ENCODE measurements at regions not wholly inside any gene's neighbourhood (a gene's known extent, or its start where the extent isn't known, plus 50 kb on each side); places are given as distances from the start of the nearest gene placed in this dataset.

DNA sequence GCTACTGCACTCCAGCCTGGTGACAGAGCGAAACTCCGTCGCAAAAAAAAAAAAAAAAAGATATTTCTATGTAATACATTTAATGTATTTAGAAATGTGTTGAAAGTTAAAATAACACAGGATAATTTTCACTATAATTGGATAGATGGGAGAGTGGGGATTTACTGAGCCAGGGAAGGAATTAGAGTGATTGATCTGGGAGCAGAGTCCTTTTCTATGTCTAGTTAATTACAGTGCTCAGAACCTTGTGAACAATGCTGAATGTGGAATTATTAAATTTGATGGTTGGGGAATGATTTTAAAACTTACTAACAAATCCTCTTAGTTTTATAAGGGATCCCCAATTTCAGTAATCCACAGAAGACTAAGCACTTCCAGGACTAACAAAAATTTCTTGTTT lies 239.7 kb downstream of the CSNK1G3 start:
- TF ChIP-seq Cebpa-rat (IDR thresholded peaks at IDR 0.05), result no peak
- Histone ChIP-seq H3K9me3 (replicated peaks in 1 of 11) (no peaks in the 10 kb centered on the region), H3K4me3 (no peak overlapping the region), H3K4me1 (peaks cover 0 to 12% (median 1%) of the 10 kb centered on the region in 10 experiments; a peak in 8 of 20 replicates), H3K27me3 (no peaks in the 10 kb centered on the region), H3K4me2 (no peak overlapping the region), H3K27ac (no peak overlapping the region), H3K9ac (no peak overlapping the region), H4K20me1 (no peaks in the 10 kb centered on the region), H3K36me3 (no peaks in the 10 kb centered on the region)

DNA sequence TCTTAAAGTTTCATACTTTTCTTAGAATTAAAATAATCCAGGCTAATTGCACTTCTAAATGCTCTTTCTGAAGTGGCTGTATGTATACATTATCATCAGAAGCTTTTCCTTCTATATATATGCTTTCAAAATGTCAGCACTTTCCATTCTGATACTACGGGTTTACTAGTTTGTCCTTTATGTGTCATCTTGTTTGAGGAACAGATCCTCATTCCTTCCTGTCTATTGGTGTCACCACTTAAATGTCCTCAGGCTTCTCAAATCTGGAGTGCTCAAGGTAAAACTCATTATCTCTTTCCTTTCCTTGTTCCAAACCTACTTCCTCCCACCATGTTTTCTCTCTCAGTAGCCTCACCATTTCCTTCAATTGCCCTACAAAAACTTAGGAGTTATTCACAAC lies 236.3 kb downstream of the CSNK1G3 start:
- Histone ChIP-seq H3K4me2 (no peak overlapping the region), H4K20me1 (no peaks in the 10 kb centered on the region), H3K9ac (no peak overlapping the region), H3K9me3 (replicated peaks in 1 of 11) (no peaks in the 10 kb centered on the region), H3K4me1 (no peaks in the 10 kb centered on the region), H3K27ac (no peak overlapping the region), H3K36me3 (no peaks in the 10 kb centered on the region), H3K4me3 (no peak overlapping the region), H3K27me3 (no peaks in the 10 kb centered on the region)
- no peak for TF ChIP-seq Cebpa-rat (IDR thresholded peaks at IDR 0.05)

DNA sequence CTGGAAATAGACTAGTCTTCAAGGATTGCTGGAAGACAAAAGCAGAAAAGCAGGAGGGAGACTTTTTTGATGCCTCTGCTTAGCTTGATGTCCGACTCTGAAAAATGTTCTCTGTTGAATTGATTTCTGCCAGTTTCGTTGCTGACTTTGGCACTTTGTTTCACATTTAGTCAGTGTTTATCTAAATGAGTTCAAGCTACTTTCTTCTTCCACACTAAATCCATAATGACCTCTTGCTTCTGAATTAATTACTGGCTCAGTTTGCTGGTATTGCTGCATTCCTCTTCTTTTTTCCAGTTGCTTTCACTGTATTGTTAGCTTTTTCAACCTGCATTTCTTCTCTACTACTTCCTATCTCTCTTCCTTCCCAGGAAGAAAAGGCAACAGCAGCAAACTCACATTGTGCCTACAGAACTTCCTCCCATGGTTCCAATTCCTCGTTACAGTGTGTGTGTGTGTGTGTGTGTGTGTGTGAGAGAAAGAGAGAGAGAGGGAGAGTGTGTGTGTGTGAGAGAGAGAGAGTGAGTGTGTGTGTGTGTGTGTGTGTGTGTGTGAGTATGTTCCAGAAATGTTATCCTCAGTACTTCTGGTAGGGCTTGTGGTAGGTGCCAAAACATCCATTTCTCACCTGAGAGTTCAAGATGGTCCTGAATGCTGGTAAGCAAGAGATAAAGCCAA lies 234.8 kb downstream of the CSNK1G3 start:
- Histone ChIP-seq H3K36me3 (no peaks in the 10 kb centered on the region), H3K27ac (no peak overlapping the region), H3K4me3 (no peak overlapping the region), H4K20me1 (no peaks in the 10 kb centered on the region), H3K4me1 (no peaks in the 10 kb centered on the region), H3K27me3 (no peaks in the 10 kb centered on the region), H3K4me2 (no peak overlapping the region), H3K9ac (no peak overlapping the region), H3K9me3 (replicated peaks in 1 of 11) (no peaks in the 10 kb centered on the region)
- no peak for TF ChIP-seq Cebpa-rat (IDR thresholded peaks at IDR 0.05)

DNA sequence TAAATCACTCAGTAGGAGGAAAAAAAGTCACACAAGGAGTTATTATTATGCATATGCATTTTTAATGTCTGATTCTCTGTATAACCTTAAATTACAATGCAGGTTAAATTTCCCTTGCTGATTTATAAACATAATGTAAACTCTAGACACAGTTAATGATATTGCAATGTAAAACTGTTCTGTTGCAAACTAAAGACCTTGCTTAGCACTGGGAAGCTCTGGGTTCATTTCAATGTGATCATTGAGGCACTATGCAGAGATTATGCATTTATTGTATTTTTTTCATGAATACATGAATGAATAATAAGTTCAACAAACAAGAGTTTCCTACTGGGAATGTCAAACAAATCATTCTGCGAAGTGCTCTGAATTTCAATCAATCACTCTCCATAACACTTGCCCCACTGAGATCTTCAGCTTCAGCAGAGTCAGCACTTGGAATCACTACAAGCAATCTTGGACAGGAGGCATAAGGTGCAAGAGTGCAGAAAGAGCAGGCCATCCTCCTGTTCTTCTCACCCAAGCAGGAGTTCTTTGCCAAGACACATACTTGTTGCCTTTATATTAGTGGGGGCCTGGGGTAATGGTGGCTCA lies 232.1 kb downstream of the CSNK1G3 start:
- no peak for TF ChIP-seq Cebpa-rat (IDR thresholded peaks at IDR 0.05)
- no peak overlapping the region for H3K4me3 ChIP-seq
- H3K27me3 ChIP-seq, result no peaks in the 10 kb centered on the region
- no peaks in the 10 kb centered on the region for H3K36me3 ChIP-seq
- H3K4me2 ChIP-seq, result no peak overlapping the region
- no peaks in the 10 kb centered on the region for H3K4me1 ChIP-seq
- no peak overlapping the region for H3K9ac ChIP-seq
- H4K20me1 ChIP-seq, result no peaks in the 10 kb centered on the region
- H3K27ac ChIP-seq, result no peak overlapping the region
- no peaks in the 10 kb centered on the region for H3K9me3 ChIP-seq (replicated peaks in 1 of 11)

DNA sequence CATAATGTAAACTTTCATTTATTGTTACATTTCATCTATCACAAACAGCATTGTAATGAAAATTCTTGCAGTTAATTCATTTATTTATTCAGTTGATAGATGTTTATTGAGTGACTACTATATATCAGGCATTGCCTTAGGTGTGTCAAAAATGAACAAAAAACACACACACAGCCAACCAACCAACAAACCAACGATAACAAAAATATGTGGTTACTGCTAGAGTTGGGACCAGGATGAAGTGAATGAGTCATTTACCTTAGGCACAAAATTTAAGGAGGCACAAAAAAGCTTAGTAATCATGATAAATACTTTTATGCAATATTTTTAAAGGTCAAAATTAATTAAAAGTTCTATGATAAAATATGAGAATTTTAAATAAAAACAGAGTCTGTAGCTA lies 223.4 kb downstream of the CSNK1G3 start:
- no peak overlapping the region for H3K4me2 ChIP-seq
- TF ChIP-seq Cebpa-rat (IDR thresholded peaks at IDR 0.05), result no peak

DNA sequence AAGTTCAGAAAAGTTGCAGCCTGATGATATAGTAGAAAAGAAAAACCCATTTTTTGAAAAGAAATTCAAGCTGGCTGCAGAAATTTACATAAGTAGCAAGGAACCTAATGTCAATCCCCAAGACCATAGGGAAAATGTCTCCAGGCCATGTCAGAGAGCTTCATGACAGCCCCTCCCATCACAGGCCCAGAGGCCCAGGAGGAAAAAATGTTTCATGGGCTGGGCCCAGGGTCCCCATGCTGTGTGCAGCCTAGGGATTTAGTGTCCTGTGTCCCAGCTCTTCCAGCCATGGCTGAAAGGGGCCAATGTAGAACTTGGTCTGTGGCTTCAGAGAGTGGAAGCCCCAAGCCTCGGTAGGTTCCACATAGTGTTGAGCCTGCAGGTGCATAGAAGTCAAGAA lies 220.3 kb downstream of the CSNK1G3 start:
- peaks cover 34 to 45% (median 39%) of the 10 kb centered on the region in 11 experiments for H3K9me3 ChIP-seq (replicated peaks in 1 of 11)
- no peak for TF ChIP-seq Cebpa-rat (IDR thresholded peaks at IDR 0.05)
- H3K27me3 ChIP-seq, result no peaks in the 10 kb centered on the region
- H3K27ac ChIP-seq, result no peak overlapping the region
- H3K4me3 ChIP-seq, result no peak overlapping the region
- H4K20me1 ChIP-seq, result no peaks in the 10 kb centered on the region
- H3K36me3 ChIP-seq, result no peaks in the 10 kb centered on the region
- H3K4me1 ChIP-seq, result no peaks in the 10 kb centered on the region
- H3K9ac ChIP-seq, result no peak overlapping the region
- no peak overlapping the region for H3K4me2 ChIP-seq

More for the DNA sequence above, 223.4 kb downstream of the CSNK1G3 start:
- Histone ChIP-seq H4K20me1 (no peaks in the 10 kb centered on the region), H3K36me3 (no peaks in the 10 kb centered on the region), H3K27ac (no peak overlapping the region), H3K27me3 (no peaks in the 10 kb centered on the region), H3K4me1 (no peaks in the 10 kb centered on the region), H3K9ac (no peak overlapping the region), H3K9me3 (replicated peaks in 1 of 11) (peaks cover 34 to 40% (median 38%) of the 10 kb centered on the region in 11 experiments), H3K4me3 (no peak overlapping the region)

DNA sequence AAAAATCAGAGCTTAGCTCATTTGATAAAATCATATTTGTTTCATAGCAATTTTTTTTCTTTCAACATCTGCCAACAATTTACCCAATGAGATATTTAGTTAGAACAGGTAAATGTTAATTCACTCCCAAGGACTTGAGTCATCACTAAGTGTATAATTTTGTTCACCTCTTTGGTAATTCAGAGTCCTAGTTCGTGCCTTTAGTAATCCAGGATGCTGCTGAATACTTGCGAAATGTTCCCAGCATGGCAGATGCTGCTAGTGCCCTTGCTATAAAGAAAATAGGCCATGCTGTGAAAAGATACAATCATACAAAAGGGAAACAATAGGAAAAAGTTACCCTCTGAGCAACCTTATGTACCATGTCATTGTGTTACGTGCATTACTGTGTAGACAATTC lies 210.5 kb downstream of the CSNK1G3 start:
- no peak overlapping the region for H3K27ac ChIP-seq
- no peaks in the 10 kb centered on the region for H3K36me3 ChIP-seq
- TF ChIP-seq Cebpa-rat (IDR thresholded peaks at IDR 0.05), result no peak
- peaks cover 3 to 11% (median 7%) of the 10 kb centered on the region in 10 experiments; a peak in 13 of 20 replicates for H3K4me1 ChIP-seq
- no peaks in the 10 kb centered on the region for H3K27me3 ChIP-seq
- H3K9ac ChIP-seq, result no peak overlapping the region
- no peak overlapping the region for H3K4me3 ChIP-seq
- H3K9me3 ChIP-seq (replicated peaks in 1 of 11), result peaks cover 0 to 22% (median 10%) of the 10 kb centered on the region in 11 experiments; a peak in 12 of 22 replicates
- no peak overlapping the region for H3K4me2 ChIP-seq
- no peaks in the 10 kb centered on the region for H4K20me1 ChIP-seq

DNA sequence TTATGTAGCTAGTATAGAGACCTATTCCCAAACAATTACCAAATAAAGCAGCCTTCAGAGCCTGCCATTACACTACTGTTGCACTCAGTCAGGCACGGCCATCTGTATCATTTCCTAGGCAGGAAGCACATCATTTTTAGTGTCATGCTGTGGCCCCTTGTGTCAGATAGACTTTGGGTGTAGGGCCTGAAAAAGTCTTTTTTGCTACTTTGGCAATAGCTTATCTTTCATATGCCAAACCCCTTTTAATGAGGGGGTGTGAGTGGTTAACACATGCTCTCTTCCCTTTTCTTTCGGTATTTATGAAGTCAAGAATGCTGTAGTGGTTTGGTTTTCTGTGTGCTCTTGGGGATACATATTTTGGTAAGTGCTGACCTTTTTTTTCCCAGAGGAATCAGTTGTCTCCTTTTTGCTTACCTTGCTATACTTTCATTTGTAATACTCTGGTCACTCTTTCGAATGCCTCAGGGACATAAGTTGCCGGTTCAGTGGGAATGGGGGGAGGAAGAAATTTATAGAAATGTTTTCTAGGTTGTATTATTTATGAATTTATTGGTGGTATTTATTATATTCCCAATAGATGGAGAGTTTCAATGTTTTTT lies 209.8 kb downstream of the CSNK1G3 start:
- Histone ChIP-seq H4K20me1 (no peaks in the 10 kb centered on the region), H3K4me3 (no peak overlapping the region), H3K27me3 (no peaks in the 10 kb centered on the region), H3K9me3 (replicated peaks in 1 of 11) (peaks cover 0 to 17% (median 10%) of the 10 kb centered on the region in 11 experiments; a peak in 12 of 22 replicates), H3K27ac (no peak overlapping the region), H3K9ac (no peak overlapping the region), H3K36me3 (no peaks in the 10 kb centered on the region), H3K4me1 (peaks cover 3 to 11% (median 7%) of the 10 kb centered on the region in 10 experiments; a peak in 13 of 20 replicates), H3K4me2 (peak overlapping the region in 9 of 11 experiments; percentile 1 to 41 (median 16); a peak in 7 of 22 replicates)
- TF ChIP-seq Cebpa-rat (IDR thresholded peaks at IDR 0.05), result no peak

DNA sequence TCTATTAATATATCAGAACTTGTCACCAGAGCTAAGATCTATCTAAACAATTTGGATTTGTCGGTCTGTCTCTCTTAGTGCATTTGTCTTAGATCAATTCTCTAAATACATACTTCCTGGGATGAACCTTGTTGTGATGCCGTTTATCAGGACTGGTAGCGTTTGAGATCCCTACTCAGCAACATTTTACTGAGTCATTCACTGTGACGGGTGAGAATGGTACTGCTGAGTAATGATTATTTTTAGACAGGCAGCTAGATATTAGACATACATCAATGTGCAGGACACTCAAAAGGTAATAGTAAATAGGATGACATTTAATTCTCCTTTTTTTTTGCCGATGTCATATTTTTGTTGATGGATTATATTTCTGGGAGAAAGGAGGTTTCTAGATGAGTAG lies 209.0 kb downstream of the CSNK1G3 start:
- peaks cover 3 to 11% (median 7%) of the 10 kb centered on the region in 10 experiments; a peak in 13 of 20 replicates for H3K4me1 ChIP-seq
- no peak overlapping the region for H3K4me3 ChIP-seq
- peaks cover 0 to 15% (median 7%) of the 10 kb centered on the region in 11 experiments; a peak in 14 of 22 replicates for H3K9me3 ChIP-seq (replicated peaks in 1 of 11)
- H4K20me1 ChIP-seq, result no peaks in the 10 kb centered on the region
- TF ChIP-seq Cebpa-rat (IDR thresholded peaks at IDR 0.05), result no peak
- no peaks in the 10 kb centered on the region for H3K27me3 ChIP-seq
- no peak overlapping the region for H3K9ac ChIP-seq
- peak overlapping the region in 2 of 11 experiments; percentile 14 to 41; a peak in 1 of 22 replicates for H3K4me2 ChIP-seq
- no peaks in the 10 kb centered on the region for H3K36me3 ChIP-seq
- H3K27ac ChIP-seq, result no peak overlapping the region
